H1 (cell line): ENCODE measurements at regions not wholly inside any gene's neighbourhood (a gene's known extent, or its start where the extent isn't known, plus 50 kb on each side); places are given as distances from the start of the nearest gene placed in this dataset.

Experiments
- CTCF ChIA-PET: fragments of 300-600 bp; sonication (Branson Sonifier 250); formaldehyde crosslinking; loops from one replicate; lab custom pipeline; 2021; ENCODE audit not compliant: partially characterized antibody; lab: Charles Lee
- POLR2A ChIA-PET: fragments of 300-600 bp; sonication (Branson Sonifier 250); formaldehyde crosslinking; loops from one replicate; lab custom pipeline; 2021; ENCODE audit warnings: inconsistent platforms; ENCODE audit not compliant: partially characterized antibody; lab: Charles Lee
- DNase-seq, 2 experiments: peaks; one replicate each; pipeline versions ENCODE4 v3.0.0 to v3.0.0-alpha.2; 2010 to 2022; ENCODE audit warnings: low spot score in 2 of 2, low read depth in 1 of 2, mixed read lengths in 1 of 2
- FAIRE-seq: peaks from 2 replicates; lab custom pipeline; 2011; peaks lifted over from hg19 to GRCh38; lab: Jason Lieb, UNC
- H2AFZ ChIP-seq: 2 replicates; pipeline ENCODE4 v1.8.1; 2012; ENCODE audit warnings: low read length, inconsistent platforms
- H2AK5ac ChIP-seq: 2 replicates; pipeline ENCODE4 v1.6.1; 2013; ENCODE audit warnings: low read depth, low read length
- H2BK120ac ChIP-seq: replicated peaks from 2 replicates; pipeline ENCODE3; 2013; ENCODE audit warnings: low read depth, low read length, inconsistent platforms
- H2BK12ac ChIP-seq: 2 replicates; pipeline ENCODE4 v1.6.1; 2013; ENCODE audit warnings: low read depth, low read length
- H2BK15ac ChIP-seq: 2 replicates; pipeline ENCODE4 v1.6.1; 2013; ENCODE audit warnings: low read length
- H2BK20ac ChIP-seq: 2 replicates; pipeline ENCODE4 v1.6.1; 2013; ENCODE audit warnings: low read length
- H2BK5ac ChIP-seq: 2 replicates; pipeline ENCODE4 v1.6.1; 2013; ENCODE audit warnings: low read depth, low read length
- H3K14ac ChIP-seq: 2 replicates; pipeline ENCODE4 v1.6.1; 2013; ENCODE audit warnings: inconsistent platforms; ENCODE audit not compliant: insufficient read length
- H3K18ac ChIP-seq: 2 replicates; pipeline ENCODE4 v1.6.1; 2013; ENCODE audit warnings: low read length; ENCODE audit errors: extremely low read depth
- H3K23ac ChIP-seq: 2 replicates; pipeline ENCODE4 v1.6.1; 2013; ENCODE audit warnings: inconsistent platforms; ENCODE audit not compliant: insufficient read length
- H3K23me2 ChIP-seq: 2 replicates; pipeline ENCODE4 v1.6.1; 2013; ENCODE audit warnings: low read depth, low read length
- H3K27ac ChIP-seq: 2 replicates; pipeline ENCODE4 v1.6.1; 2011; ENCODE audit warnings: low read depth, low read length, inconsistent platforms
- H3K27me3 ChIP-seq, 4 experiments: replicated peaks in 1 of 4; 1 replicate in 1 of 4; 2 replicates in 3 of 4; pipeline versions ENCODE4 v1.6.1 to v1.8.1; 2011 to 2013; ENCODE audit warnings: low read length in 3 of 4, mild to moderate bottlenecking in 3 of 4, inconsistent platforms in 2 of 4, mixed read lengths in 2 of 4, moderate library complexity in 1 of 4; ENCODE audit not compliant: control insufficient read depth in 3 of 4, insufficient read depth in 3 of 4; ENCODE audit errors: extremely low read depth in 1 of 4
- H3K36me3 ChIP-seq, 4 experiments: 2 replicates each; pipeline versions ENCODE4 v1.6.1 to v1.8.1; 2011 to 2013; ENCODE audit warnings: mild to moderate bottlenecking in 4 of 4, low read length in 3 of 4, moderate library complexity in 2 of 4, control low read depth in 1 of 4, inconsistent platforms in 1 of 4; ENCODE audit not compliant: insufficient read depth in 4 of 4, control insufficient read depth in 2 of 4
- H3K4ac ChIP-seq: replicated peaks from 2 replicates; pipeline ENCODE3; 2013; ENCODE audit warnings: low read length, low read depth, mixed read lengths, inconsistent platforms; ENCODE audit not compliant: insufficient read length
- H3K4me1 ChIP-seq, 4 experiments: replicated peaks in 1 of 4; 1 replicate in 1 of 4; 2 replicates in 3 of 4; pipeline versions ENCODE4 v1.6.1 to v1.8.1; 2011 to 2013; ENCODE audit warnings: low read length in 3 of 4, inconsistent platforms in 2 of 4, mixed read lengths in 1 of 4; ENCODE audit not compliant: insufficient read depth in 4 of 4, control insufficient read depth in 3 of 4
- H3K4me2 ChIP-seq, 2 experiments: 2 replicates each; pipeline versions ENCODE4 v1.6.1 to v1.8.1; 2011 to 2013; ENCODE audit warnings: low read depth in 2 of 2, low read length in 2 of 2, control low read depth in 1 of 2, inconsistent platforms in 1 of 2, mild to moderate bottlenecking in 1 of 2; ENCODE audit not compliant: insufficient read depth in 1 of 2
- H3K4me3 ChIP-seq, 4 experiments: fragments of 200-600, 300-600 bp in 1 of 4; sonication (generic), shearing (Covaris generic), sonication (Bioruptor Twin) in 1 of 4; 2 replicates each; pipeline versions ENCODE4 v1.5.1 to v1.8.1; 2011 to 2016; ENCODE audit warnings: low read length in 4 of 4, low read depth in 3 of 4, control low read depth in 2 of 4, inconsistent platforms in 2 of 4, mild to moderate bottlenecking in 2 of 4, mixed read lengths in 1 of 4, moderate library complexity in 1 of 4; ENCODE audit not compliant: insufficient read depth in 2 of 4; ENCODE audit errors: extremely low read depth in 1 of 4
- H3K56ac ChIP-seq: replicated peaks from 2 replicates; pipeline ENCODE3; 2013; ENCODE audit warnings: low read depth, mild to moderate bottlenecking, mixed read lengths, low read length, inconsistent platforms; ENCODE audit not compliant: insufficient read length
- H3K79me1 ChIP-seq: 2 replicates; pipeline ENCODE4 v1.6.1; 2013; ENCODE audit warnings: low read depth, low read length, control low read depth
- H3K79me2 ChIP-seq, 2 experiments: 2 replicates each; pipeline versions ENCODE4 v1.6.1 to v1.8.1; 2012 to 2013; ENCODE audit warnings: low read length in 2 of 2, mild to moderate bottlenecking in 2 of 2, inconsistent platforms in 1 of 2; ENCODE audit not compliant: insufficient read depth in 2 of 2, control insufficient read depth in 1 of 2
- H3K9ac ChIP-seq, 4 experiments: replicated peaks in 1 of 4; 1 replicate in 1 of 4; 2 replicates in 3 of 4; pipeline versions ENCODE4 v1.6.1 to v1.8.1; 2011 to 2013; ENCODE audit warnings: low read depth in 3 of 4, low read length in 3 of 4, control low read depth in 2 of 4, mild to moderate bottlenecking in 2 of 4, moderate library complexity in 2 of 4, inconsistent platforms in 1 of 4; ENCODE audit errors: extremely low read depth in 1 of 4
- H3K9me3 ChIP-seq, 2 experiments: 2 replicates each; pipeline versions ENCODE4 v1.6.1 to v1.8.1; 2012 to 2013; ENCODE audit warnings: mild to moderate bottlenecking in 2 of 2, moderate library complexity in 2 of 2, control low read depth in 1 of 2, inconsistent platforms in 1 of 2, low read depth in 1 of 2, low read length in 1 of 2, mixed read lengths in 1 of 2; ENCODE audit not compliant: insufficient read depth in 2 of 2
- H4K20me1 ChIP-seq, 2 experiments: replicated peaks in 1 of 2; 2 replicates each; pipeline versions ENCODE3 to v1.8.1; 2011 to 2013; ENCODE audit warnings: inconsistent platforms in 2 of 2, low read length in 2 of 2, mild to moderate bottlenecking in 1 of 2; ENCODE audit not compliant: insufficient read depth in 2 of 2, control insufficient read depth in 1 of 2
- H4K5ac ChIP-seq: 2 replicates; pipeline ENCODE4 v1.6.1; 2013; ENCODE audit warnings: low read length, low read depth, mixed read lengths, inconsistent platforms; ENCODE audit not compliant: insufficient read length
- H4K8ac ChIP-seq: 2 replicates; pipeline ENCODE4 v1.8.0; 2013; ENCODE audit warnings: mild to moderate bottlenecking, moderate library complexity, low read length, inconsistent platforms; ENCODE audit not compliant: insufficient read depth; ENCODE audit errors: extremely low read depth
- H4K91ac ChIP-seq: replicated peaks from 2 replicates; pipeline ENCODE3; 2013; ENCODE audit warnings: low read length, mixed read lengths, inconsistent platforms; ENCODE audit not compliant: insufficient read length
- BRCA1 ChIP-seq: IDR thresholded peaks from 2 replicates; pipeline ENCODE4 v1.6.1; 2012; ENCODE audit warnings: low read depth, low read length, improper control_type of control experiment
- CBX5 ChIP-seq: fragments of 300-800, 300-1000 bp; sonication (generic); IDR thresholded peaks from 2 replicates; pipeline ENCODE4 v1.7.1; 2016; ENCODE audit warnings: antibody characterized with exemption, low read length, low read depth
- CTBP2 ChIP-seq: IDR thresholded peaks from 2 replicates; pipeline ENCODE4 v1.7.0; 2011; ENCODE audit warnings: borderline replicate concordance, mild to moderate bottlenecking, moderate library complexity, mixed read lengths, low read length; ENCODE audit not compliant: insufficient read depth, insufficient read length
- FOSL1 ChIP-seq: IDR thresholded peaks from 2 replicates; pipeline ENCODE4 v1.6.1; 2011; ENCODE audit warnings: mild to moderate bottlenecking, low read depth, low read length, moderate library complexity; ENCODE audit not compliant: insufficient read depth
- HDAC2 ChIP-seq, 2 experiments: fragments of 300-600 bp in 1 of 2; sonication (generic) in 1 of 2; IDR thresholded peaks; 2 replicates each; pipeline ENCODE4 v1.6.1; 2011 to 2012; ENCODE audit warnings: low read depth in 2 of 2, low read length in 2 of 2, mild to moderate bottlenecking in 2 of 2, moderate library complexity in 2 of 2, borderline replicate concordance in 1 of 2, inconsistent platforms in 1 of 2
- MAFK ChIP-seq: IDR thresholded peaks from 2 replicates; pipeline ENCODE4 v1.6.1; 2012; ENCODE audit warnings: low read depth, mild to moderate bottlenecking, improper control_type of control experiment, low read length
- NRF1 ChIP-seq: IDR thresholded peaks from 2 replicates; pipeline ENCODE4 v1.6.1; 2011; ENCODE audit warnings: mild to moderate bottlenecking, low read depth, low read length, improper control_type of control experiment
- POLR2A ChIP-seq, 2 experiments: IDR thresholded peaks; 1 replicate in 1 of 2; 2 replicates in 1 of 2; pipeline ENCODE4 v1.6.1; 2011; ENCODE audit warnings: low read depth in 2 of 2, low read length in 2 of 2, mild to moderate bottlenecking in 2 of 2; ENCODE audit errors: control extremely low read depth in 1 of 2
- RAD21 ChIP-seq, 2 experiments: IDR thresholded peaks in 1 of 2; conservative IDR thresholded peaks in 1 of 2; 2 replicates each; pipeline ENCODE4 v1.6.1; 2011; ENCODE audit warnings: low read depth in 2 of 2, low read length in 2 of 2, improper control_type of control experiment in 1 of 2, inconsistent platforms in 1 of 2, mild to moderate bottlenecking in 1 of 2, moderate library complexity in 1 of 2
- RFX5 ChIP-seq: IDR thresholded peaks from 2 replicates; pipeline ENCODE4 v1.6.1; 2011; ENCODE audit warnings: low read depth, low read length, improper control_type of control experiment, borderline replicate concordance
- RNF2 ChIP-seq: fragments of 200-900, 300-1000 bp; sonication (generic); IDR thresholded peaks from 2 replicates; pipeline ENCODE4 v1.7.1; 2016; ENCODE audit warnings: borderline replicate concordance, low read depth, mild to moderate bottlenecking, antibody characterized with exemption, low read length; ENCODE audit not compliant: poor library complexity, severe bottlenecking; ENCODE audit errors: missing control alignments
- SP1 ChIP-seq: IDR thresholded peaks from 2 replicates; pipeline ENCODE4 v1.6.1; 2011; ENCODE audit warnings: low read depth, low read length
- SRF ChIP-seq: IDR thresholded peaks from 2 replicates; pipeline ENCODE4 v1.6.1; 2011; ENCODE audit warnings: mild to moderate bottlenecking, low read depth, low read length, moderate library complexity
- TAF7 ChIP-seq: optimal IDR thresholded peaks from 2 replicates; pipeline ENCODE3; 2011; ENCODE audit warnings: low read depth, mild to moderate bottlenecking, inconsistent platforms, low read length, moderate library complexity, borderline replicate concordance
- WGBS, 2 experiments: shearing (Covaris generic) in 1 of 2; methylation state at CpG; one replicate each; pipeline versions ENCODE4 v1.1.6 to v1.1.7; 2013 to 2015; ENCODE audit warnings: low lambda C conversion rate in 2 of 2, mixed read lengths in 2 of 2, inconsistent platforms in 1 of 2, low coverage in 1 of 2, missing lambda C conversion rate in 1 of 2; ENCODE audit not compliant: insufficient replicate concordance in 2 of 2, insufficient coverage in 1 of 2, insufficient read length in 1 of 2; ENCODE audit errors: extremely low coverage in 1 of 2, missing lambda C conversion rate in 1 of 2; 5-methylcytosine and 5-hydroxymethylcytosine counted together

- Histone ChIP-seq H3K4me3 (no peak overlapping the region), H4K20me1 (no peaks in the 10 kb centered on the region), H3K23ac (no peak overlapping the region), H4K8ac (no peak overlapping the region; the same call in 1 of the 2 replicates), H2BK12ac (no peak overlapping the region), H2BK120ac (no peak overlapping the region), H2BK5ac (no peak overlapping the region), H2BK15ac (no peak overlapping the region), H3K18ac (no peak overlapping the region), H3K9ac (no peak overlapping the region), H2BK20ac (no peak overlapping the region), H2AFZ (no peak overlapping the region), H3K56ac (no peak overlapping the region), H3K36me3 (no peaks in the 10 kb centered on the region), H3K27me3 (no peaks in the 10 kb centered on the region), H3K14ac (no peak overlapping the region), H3K4me2 (no peak overlapping the region), H3K23me2 (no peaks in the 10 kb centered on the region), H3K79me1 (no peaks in the 10 kb centered on the region), H3K27ac (no peak overlapping the region), H3K9me3 (no peaks in the 10 kb centered on the region), H4K5ac (no peak overlapping the region), H3K4ac (no peak overlapping the region), H3K79me2 (no peaks in the 10 kb centered on the region), H2AK5ac (no peak overlapping the region), H4K91ac (no peak overlapping the region), H3K4me1 (peaks cover 2 to 8% (median 4%) of the 10 kb centered on the region in 4 experiments)
- FAIRE-seq, result no peak
- POLR2A ChIA-PET, result interaction anchor here (0.9 kb wide), 1 partner anchor 59 kb away, joined by 3 read pairs; no protein-coding TSS in a partner anchor
- WGBS, 2 experiments, result 94% methylated on average over 6 of the region's 6 CpGs; no CpG with 5 or more reads in 1 of the 2 experiments
- CTCF ChIA-PET, result interaction anchor here (1.1 to 1.8 kb wide), 5 partner anchors 41 to 152 kb away, joined by 3 to 5 read pairs (median 3); partner anchors contain the start of gene EPHB3
- no peak for DNase-seq
- no peak for TF ChIP-seq RFX5
- TF ChIP-seq RAD21 (IDR thresholded peaks at IDR 0.05 in 1 of 2, conservative IDR thresholded peaks at IDR 0.05 in 1 of 2; ENCODE audit: low read depth in 2 of 2, low read length in 2 of 2), result no peak
- no peak for TF ChIP-seq MAFK
- TF ChIP-seq TAF7, result no peak
- no peak for TF ChIP-seq HDAC2 (IDR thresholded peaks at IDR 0.05; ENCODE audit: borderline replicate concordance in 1 of 2, low read depth in 2 of 2, low read length in 2 of 2)
- no peak for TF ChIP-seq RNF2
- TF ChIP-seq POLR2A (IDR thresholded peaks at IDR 0.05; ENCODE audit: control extremely low read depth in 1 of 2, low read depth in 2 of 2, low read length in 2 of 2), result no peak
- TF ChIP-seq FOSL1, result no peak
- TF ChIP-seq BRCA1, result no peak
- no peak for TF ChIP-seq SP1
- TF ChIP-seq CBX5, result no peak
- TF ChIP-seq SRF, result no peak
- TF ChIP-seq CTBP2, result no peak
- no peak for TF ChIP-seq NRF1
These were observed 60.0 kb downstream of the MAGEF1 start for GRCh38 chr3:184651904-184652303.
